ENCODE measurements at regions not wholly inside any gene's neighbourhood (a gene's known extent, or its start where the extent isn't known, plus 50 kb on each side); places are given as distances from the start of the nearest gene placed in this dataset.

- no peak for DNase-seq
Observed at GRCh38 chr7:23981314-23981713, 271.3 kb downstream of the STK31 start.

- DNase-seq: no peak
Observed at GRCh38 chr7:23981758-23982157, 271.7 kb downstream of the STK31 start.

DNA sequence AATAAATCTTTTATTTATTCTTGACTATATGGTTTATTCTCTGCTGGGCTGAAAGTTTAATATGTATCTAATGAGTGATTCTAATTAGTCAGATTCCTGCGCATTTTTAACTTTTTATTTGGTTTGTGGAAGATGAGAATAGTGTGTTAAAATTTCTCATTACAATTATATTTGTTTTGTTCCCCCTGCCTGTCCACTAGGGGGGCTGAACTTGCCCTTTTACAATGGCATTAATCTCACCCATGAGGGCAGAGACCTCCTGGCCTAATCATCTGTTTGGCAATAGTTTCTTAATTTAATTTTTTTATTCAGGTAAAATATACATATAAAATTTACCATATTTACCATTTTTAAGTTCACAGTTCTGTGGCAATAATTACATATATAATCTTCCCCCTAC is 278.5 kb upstream of the NPY start:
- DNase-seq: no peak

- DNase-seq: no peak
Observed at GRCh38 chr7:24010495-24010894, 273.5 kb upstream of the NPY start.

GRCh38 chr7:24017519-24017918 is 266.5 kb upstream of the NPY start:
- no peak for DNase-seq

- DNase-seq: no peak
Observed at GRCh38 chr7:24018331-24018730, 265.7 kb upstream of the NPY start.

DNA sequence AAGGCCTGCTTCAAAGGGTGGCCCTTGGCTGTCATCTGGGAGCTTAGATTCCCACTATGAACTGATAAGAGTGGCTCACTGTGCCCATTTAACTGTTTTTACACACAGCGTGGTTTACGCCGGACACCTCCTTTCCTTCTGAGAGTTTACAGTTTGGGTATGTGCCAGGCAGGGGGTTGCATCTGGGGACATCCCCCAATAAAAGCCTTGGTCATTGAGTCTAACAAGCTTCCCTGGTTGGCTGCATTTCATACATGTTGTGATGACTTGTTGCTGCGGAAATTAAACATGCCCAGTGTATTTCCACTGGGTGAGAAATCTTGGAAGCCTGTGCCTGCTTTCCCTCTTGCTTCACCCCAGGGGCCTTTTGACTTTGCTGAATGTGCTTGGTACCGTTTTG is 264.1 kb upstream of the NPY start:
- no peak for DNase-seq

GRCh38 chr7:24024276-24025068 is 259.5 kb upstream of the NPY start:
- DNase-seq: no peak

GRCh38 chr7:24025094-24025493 is 258.9 kb upstream of the NPY start:
- DNase-seq: no peak

GRCh38 chr7:24025765-24026164 is 258.2 kb upstream of the NPY start:
- DNase-seq: no peak

- no peak for DNase-seq
Observed at GRCh38 chr7:24026351-24026750, 257.6 kb upstream of the NPY start.

- DNase-seq: no peak
Observed at GRCh38 chr7:24029068-24029467, 254.9 kb upstream of the NPY start.

DNA sequence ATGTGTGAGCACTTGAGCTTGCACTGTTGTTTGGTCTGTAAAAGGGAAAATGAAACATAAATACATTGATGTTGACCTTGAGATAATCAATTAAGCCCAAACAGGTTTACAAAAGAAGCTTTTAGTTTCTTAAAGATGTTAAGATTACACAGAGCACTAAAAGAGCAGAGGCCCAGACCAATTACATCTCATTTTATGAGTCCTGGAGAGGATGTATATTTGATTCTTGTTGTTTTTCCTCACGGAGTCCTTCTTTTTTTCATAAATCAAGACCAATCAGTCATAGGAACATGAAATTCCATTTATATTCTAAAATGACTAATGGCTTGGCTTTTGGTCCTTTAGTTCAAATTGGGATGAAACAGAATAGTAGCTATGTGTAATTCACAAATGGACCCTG is 249.7 kb upstream of the NPY start:
- no peak for DNase-seq

DNA sequence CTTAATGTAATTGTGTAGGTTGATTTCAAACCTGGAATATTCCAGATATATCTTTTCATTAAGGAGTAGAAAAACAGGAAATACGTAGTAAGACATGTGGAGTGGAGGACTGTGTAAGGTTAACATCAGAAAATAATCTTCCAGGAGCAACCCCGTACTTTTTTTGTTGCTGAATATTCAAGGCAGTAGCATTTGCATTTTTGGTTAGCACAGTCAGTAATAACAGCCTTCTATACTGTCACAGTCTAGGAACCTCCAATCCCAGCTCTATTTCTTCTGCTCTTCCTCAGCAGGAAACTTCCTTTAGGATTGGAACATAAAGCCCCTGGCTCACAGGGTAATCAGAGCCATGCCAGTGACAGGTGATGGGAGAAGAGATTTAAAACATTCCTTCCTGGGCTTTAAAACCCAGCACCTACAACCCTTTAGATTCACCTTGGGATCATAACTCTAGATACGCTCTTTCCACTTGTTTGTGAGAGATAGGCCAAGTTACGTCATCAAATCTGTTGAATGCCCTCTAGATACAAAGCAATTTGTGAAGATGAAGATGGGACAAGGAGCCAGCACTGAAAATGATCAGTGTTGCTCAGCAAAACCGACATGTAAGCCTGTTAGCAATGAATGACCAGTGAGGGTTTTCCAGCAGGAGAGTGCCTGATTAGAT is 248.5 kb upstream of the NPY start:
- no peak for DNase-seq

DNA sequence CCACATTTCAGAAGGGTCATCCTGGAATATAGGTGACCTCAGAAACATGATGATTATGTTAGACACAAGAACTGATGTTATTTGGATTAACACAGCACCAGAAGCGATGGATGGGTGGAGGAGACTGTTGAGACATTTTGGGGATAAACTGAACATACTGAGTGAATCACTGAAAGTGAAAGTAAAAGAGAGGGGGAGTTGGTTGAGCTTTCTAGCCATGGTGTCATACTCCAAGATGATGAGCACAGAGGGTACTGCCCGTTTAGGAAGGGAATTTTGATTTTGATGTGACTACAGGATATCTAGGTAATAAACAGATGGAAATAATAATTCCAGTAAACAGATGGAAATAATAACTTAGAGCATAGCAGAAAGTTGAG is 248.0 kb upstream of the NPY start:
- DNase-seq: no peak

DNA sequence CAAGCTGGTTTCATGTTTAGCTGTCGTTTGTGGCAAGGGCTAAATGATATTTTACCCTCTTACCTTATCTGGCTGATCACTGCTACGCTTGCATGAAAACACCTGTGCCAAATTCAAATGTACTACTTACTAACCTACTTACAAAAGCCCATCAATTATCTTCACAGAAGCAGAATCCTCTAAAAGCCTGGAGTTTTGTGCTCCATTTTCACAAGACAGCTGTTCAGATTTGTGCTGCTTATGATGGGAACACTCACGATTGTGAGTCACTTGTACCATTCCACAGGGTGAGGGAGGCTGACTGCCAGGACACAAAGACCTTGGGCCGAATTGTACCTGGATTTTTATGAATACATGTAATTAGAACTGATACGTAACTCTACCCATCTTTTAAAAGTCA is 245.0 kb upstream of the NPY start:
- DNase-seq: no peak

- DNase-seq: no peak
Observed at GRCh38 chr7:24039991-24040624, 243.9 kb upstream of the NPY start.

GRCh38 chr7:24042028-24042427 is 242.0 kb upstream of the NPY start:
- DNase-seq: no peak

DNA sequence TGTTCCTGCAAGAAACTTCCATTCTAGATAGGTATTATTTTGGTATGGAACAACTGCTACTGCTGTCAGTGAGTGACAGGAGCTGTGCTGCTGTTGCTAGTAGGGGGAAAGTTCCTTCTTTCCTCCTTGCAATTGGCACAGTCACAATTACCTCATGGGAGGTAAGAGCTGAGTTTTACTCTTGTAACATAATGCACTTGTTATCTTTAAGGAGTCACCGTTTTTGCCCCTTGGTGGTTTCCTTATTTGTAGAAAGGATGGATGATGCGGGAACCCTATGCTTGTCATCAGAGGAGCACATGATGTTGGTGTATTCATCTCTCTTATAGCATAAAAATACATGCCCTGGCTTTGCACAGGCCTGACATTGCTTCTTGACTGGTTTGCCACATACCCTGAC is 234.7 kb upstream of the NPY start:
- DNase-seq: no peak

DNA sequence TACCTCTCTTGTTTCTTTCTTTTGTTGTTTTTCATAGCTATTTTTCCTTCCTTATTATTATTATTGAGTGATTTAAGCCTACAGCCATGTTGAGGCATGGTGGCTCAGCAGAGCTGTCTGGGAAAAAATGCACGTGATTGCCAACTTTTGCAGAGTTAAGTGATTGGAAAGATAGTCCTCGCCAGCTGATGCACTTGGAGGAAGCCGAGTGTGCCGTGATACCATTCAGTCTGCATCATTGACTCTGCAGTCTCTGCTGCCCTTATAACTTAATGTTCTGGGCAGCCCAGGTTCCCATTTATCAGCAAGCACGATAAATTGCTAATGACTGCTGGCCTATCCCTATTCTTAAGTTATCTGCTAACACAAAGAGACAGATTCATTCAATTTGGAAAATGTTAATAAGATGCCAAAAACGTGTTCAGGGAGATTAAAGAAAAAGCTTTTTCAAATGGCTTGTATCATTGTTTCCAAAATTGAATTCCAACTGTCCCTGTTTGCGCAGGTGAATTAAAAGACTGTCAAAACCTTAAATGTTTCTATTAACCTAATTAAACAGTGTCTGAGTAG is 232.9 kb upstream of the NPY start:
- DNase-seq: no peak

GRCh38 chr7:24051651-24052050 is 232.3 kb upstream of the NPY start:
- DNase-seq: no peak

- no peak for DNase-seq
Observed at GRCh38 chr7:24052572-24053260, 231.3 kb upstream of the NPY start.

GRCh38 chr7:24054236-24054635 is 229.8 kb upstream of the NPY start:
- no peak for DNase-seq

All from activated T-cell treated with anti-CD3 and anti-CD28 coated beads for 4 hours (primary cell).